Endothelial cell of umbilical vein (primary cell): ENCODE measurements at regions not wholly inside any gene's neighbourhood (a gene's known extent, or its start where the extent isn't known, plus 50 kb on each side); places are given as distances from the start of the nearest gene placed in this dataset.
"Not testable (repeated sequence)": the region's sequence is repeated elsewhere in the genome, so short reads cannot be mapped to it uniquely, and the experiment has no call there.

Experiments
- BruUV-seq: library from RNA; stranded (reverse); fragments of 400-500 nt; replicated peaks from 2 replicates; lab custom pipeline; 2021; lab: Mats Ljungman, UMichigan
- CTCF ChIA-PET: fragments of 300-600, 350-600 bp; sonication (Branson Sonifier 250); formaldehyde crosslinking; loops from one replicate; lab custom pipeline; 2021; ENCODE audit warnings: antibody characterized with exemption, inconsistent platforms; lab: Charles Lee
- POLR2A ChIA-PET: fragments of 300-600, 350-600 bp; sonication (Branson Sonifier 250); formaldehyde crosslinking; loops from one replicate; lab custom pipeline; 2021; ENCODE audit warnings: antibody characterized with exemption, inconsistent platforms; lab: Charles Lee
- DNase-seq: peaks from one replicate; pipeline ENCODE4 v3.0.0-alpha.2; 2011; ENCODE audit warnings: low read depth, low spot score
- FAIRE-seq: peaks from 2 replicates; lab custom pipeline; 2011; peaks lifted over from hg19 to GRCh38; lab: Jason Lieb, UNC
- H2AFZ ChIP-seq: 2 replicates; pipeline ENCODE4 v1.6.0; 2012; ENCODE audit warnings: low read depth, low read length, control low read depth, inconsistent platforms
- H3K27ac ChIP-seq: 2 replicates; pipeline ENCODE4 v1.5.1; 2011; ENCODE audit warnings: low read depth, mild to moderate bottlenecking, control low read depth, low read length, moderate library complexity; ENCODE audit not compliant: insufficient read depth
- H3K27me3 ChIP-seq, 2 experiments: 2 replicates each; pipeline versions ENCODE4 v1.6.0 to v1.6.1; 2011; ENCODE audit warnings: low read length in 2 of 2, mixed read lengths in 1 of 2; ENCODE audit not compliant: control insufficient read depth in 2 of 2, insufficient read depth in 2 of 2
- H3K36me3 ChIP-seq, 2 experiments: 2 replicates in 1 of 2; 3 replicates in 1 of 2; pipeline ENCODE4 v1.5.1; 2011; ENCODE audit warnings: low read length in 2 of 2, mild to moderate bottlenecking in 1 of 2, moderate library complexity in 1 of 2; ENCODE audit not compliant: control insufficient read depth in 2 of 2, insufficient read depth in 2 of 2; ENCODE audit errors: extremely low read depth in 1 of 2
- H3K4me1 ChIP-seq: 3 replicates; pipeline ENCODE4 v1.5.1; 2011; ENCODE audit warnings: mild to moderate bottlenecking, low read length; ENCODE audit not compliant: control insufficient read depth, insufficient read depth; ENCODE audit errors: extremely low read depth
- H3K4me2 ChIP-seq: 2 replicates; pipeline ENCODE4 v1.6.1; 2011; ENCODE audit warnings: low read length, control low read depth, mixed read lengths; ENCODE audit not compliant: insufficient read depth
- H3K4me3 ChIP-seq, 3 experiments: fragments of 200-600 bp in 1 of 3; sonication (generic), shearing (Covaris generic) in 1 of 3; replicated peaks in 1 of 3; 2 replicates each; pipeline ENCODE4 v1.5.1; 2011 to 2016; ENCODE audit warnings: control low read depth in 3 of 3, low read length in 3 of 3, mild to moderate bottlenecking in 2 of 3, inconsistent platforms in 1 of 3, low read depth in 1 of 3, moderate library complexity in 1 of 3; ENCODE audit not compliant: insufficient read depth in 1 of 3
- H3K79me2 ChIP-seq: 2 replicates; pipeline ENCODE4 v1.6.0; 2012; ENCODE audit warnings: low read length, inconsistent platforms; ENCODE audit not compliant: control insufficient read depth, insufficient read depth
- H3K9ac ChIP-seq: replicated peaks from 2 replicates; pipeline ENCODE3; 2011; ENCODE audit warnings: low read length, control low read depth; ENCODE audit not compliant: insufficient read depth; ENCODE audit errors: extremely low read depth
- H3K9me1 ChIP-seq: replicated peaks from 3 replicates; pipeline ENCODE4 v1.6.0; 2011; ENCODE audit warnings: mild to moderate bottlenecking, low read length; ENCODE audit not compliant: control insufficient read depth, insufficient read depth; ENCODE audit errors: extremely low read depth
- H3K9me3 ChIP-seq: replicated peaks from 2 replicates; pipeline ENCODE4 v1.5.1; 2012; ENCODE audit warnings: low read length, inconsistent platforms; ENCODE audit not compliant: control insufficient read depth, insufficient read depth
- H4K20me1 ChIP-seq: replicated peaks from 2 replicates; pipeline ENCODE3; 2011; ENCODE audit warnings: mild to moderate bottlenecking, low read length; ENCODE audit not compliant: control insufficient read depth, insufficient read depth; ENCODE audit errors: extremely low read depth
- EZH2 ChIP-seq: IDR thresholded peaks from 2 replicates; pipeline ENCODE4 v1.6.1; 2012; ENCODE audit warnings: borderline replicate concordance, low read depth, mild to moderate bottlenecking, moderate library complexity, low read length, inconsistent platforms; ENCODE audit not compliant: severe bottlenecking
- JUN ChIP-seq: IDR thresholded peaks from 2 replicates; pipeline ENCODE4 v1.6.1; 2011; ENCODE audit warnings: borderline replicate concordance, low read depth; ENCODE audit not compliant: insufficient read length, insufficient read depth
- dilution Hi-C: fragments of 300-500 bp; cut with MboI; formaldehyde crosslinking; loops from one replicate; pipeline ENCODE4 v1.15.0; 2019; ENCODE audit warnings: low sequenced_read_pairs; ENCODE audit not compliant: extremely low pct_ligation_motif_present
- intact Hi-C: fragments of 100-400 bp; cut with micrococcal nuclease; formaldehyde crosslinking; loops from one replicate; pipeline ENCODE4 v1.10.0; 2022
- TF ChIP-seq, protein P1 (sequence below): IDR thresholded peaks from 2 replicates; pipeline ENCODE4 v1.6.1; 2011; ENCODE audit not compliant: insufficient read depth, insufficient read length

DNA sequence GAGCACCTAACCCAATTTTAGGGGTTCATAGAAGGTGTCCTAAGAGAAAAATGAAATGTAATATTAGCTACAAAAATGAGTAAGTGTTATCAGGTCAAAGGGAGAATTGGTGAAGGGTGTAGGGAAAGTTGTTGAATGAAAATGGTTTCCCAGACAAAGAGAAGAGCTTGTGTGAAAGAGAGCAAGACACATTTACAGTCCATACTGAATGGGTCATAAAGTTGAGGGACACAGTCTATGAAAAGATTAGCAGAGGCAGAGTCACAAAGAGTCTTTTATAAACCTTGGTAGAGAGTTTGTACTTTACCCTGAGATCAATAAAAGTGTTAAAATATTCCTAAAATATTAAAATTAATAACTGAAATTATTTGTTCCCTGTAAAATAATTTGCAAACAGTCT, 759.4 kb downstream of the DIAPH3 start:
- no peaks in the 10 kb centered on the region for H3K4me1 ChIP-seq
- ChIA-PET CTCF (interaction anchor here (1.1 to 1.4 kb wide), 2 partner anchors 55 to 127 kb away, joined by 3 to 4 read pairs; no protein-coding TSS in a partner anchor), POLR2A (no interaction called here)
- BruUV-seq, result no TSS peak
- no peak overlapping the region for H3K4me2 ChIP-seq
- DNase-seq, result no peak
- no peak overlapping the region for H3K9ac ChIP-seq
- H3K4me3 ChIP-seq, result no peak overlapping the region
- H3K27me3 ChIP-seq, result no peaks in the 10 kb centered on the region
- H3K9me3 ChIP-seq, result peaks cover 4% of the 10 kb centered on the region
- intact Hi-C loops (no loop called here), dilution Hi-C loops (no loop called here)
- no peak overlapping the region for H3K27ac ChIP-seq
- no peaks in the 10 kb centered on the region for H3K36me3 ChIP-seq
- TF ChIP-seq, protein P1, sequence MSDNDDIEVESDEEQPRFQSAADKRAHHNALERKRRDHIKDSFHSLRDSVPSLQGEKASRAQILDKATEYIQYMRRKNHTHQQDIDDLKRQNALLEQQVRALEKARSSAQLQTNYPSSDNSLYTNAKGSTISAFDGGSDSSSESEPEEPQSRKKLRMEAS, result no peak
- TF ChIP-seq EZH2, result no peak
- no peak for TF ChIP-seq JUN
- no peak overlapping the region for H2AFZ ChIP-seq
- no peaks in the 10 kb centered on the region for H4K20me1 ChIP-seq
- no peaks in the 10 kb centered on the region for H3K9me1 ChIP-seq
- FAIRE-seq, result no peak
- no peaks in the 10 kb centered on the region for H3K79me2 ChIP-seq

DNA sequence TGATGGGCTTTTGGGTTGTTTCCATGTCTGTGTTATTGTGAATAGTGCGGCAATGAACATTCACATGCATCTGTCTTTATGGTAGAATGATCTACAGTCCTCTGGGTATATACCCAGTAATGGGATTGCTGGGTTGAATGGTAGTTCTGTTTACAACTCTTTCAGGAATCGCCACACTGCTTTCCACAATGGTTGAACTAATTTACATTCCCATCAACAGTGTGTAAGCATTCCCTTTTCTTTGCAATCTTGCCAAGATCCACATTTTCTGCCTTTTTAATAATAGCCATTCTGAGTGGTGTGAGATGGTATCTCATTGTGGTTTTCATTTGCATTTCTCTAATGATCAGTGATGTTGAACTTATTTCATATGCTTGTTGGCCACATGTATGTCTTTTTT, 756.5 kb downstream of the DIAPH3 start:
- H3K36me3 ChIP-seq, H3K27ac ChIP-seq, dilution Hi-C loops, CTCF ChIA-PET, H3K9ac ChIP-seq, DNase-seq, H2AFZ ChIP-seq, H3K27me3 ChIP-seq, H3K4me3 ChIP-seq, H3K9me3 ChIP-seq, POLR2A ChIA-PET, BruUV-seq, H3K9me1 ChIP-seq, H3K79me2 ChIP-seq, intact Hi-C loops, FAIRE-seq, H3K4me1 ChIP-seq, H3K4me2 ChIP-seq, H4K20me1 ChIP-seq: not testable (repeated sequence)
